GM12891 (cell line): ENCODE measurements at regions not wholly inside any gene's neighbourhood (a gene's known extent, or its start where the extent isn't known, plus 50 kb on each side); places are given as distances from the start of the nearest gene placed in this dataset.

Experiments
- POLR2A ChIP-seq: IDR thresholded peaks from 2 replicates; pipeline ENCODE4 v1.6.1; 2011; ENCODE audit warnings: low read depth, low read length, control low read depth
- POLR2AphosphoS5 ChIP-seq: IDR thresholded peaks from 2 replicates; pipeline ENCODE4 v1.6.1; 2011; ENCODE audit warnings: low read depth, low read length, control low read depth
- POU2F2 ChIP-seq: IDR thresholded peaks from 2 replicates; pipeline ENCODE4 v1.6.1; 2011; ENCODE audit warnings: low read depth, mild to moderate bottlenecking, control low read depth, low read length, moderate library complexity
- TAF1 ChIP-seq: IDR thresholded peaks from 2 replicates; pipeline ENCODE4 v1.6.1; 2011; ENCODE audit warnings: low read depth, low read length, control low read depth

DNA sequence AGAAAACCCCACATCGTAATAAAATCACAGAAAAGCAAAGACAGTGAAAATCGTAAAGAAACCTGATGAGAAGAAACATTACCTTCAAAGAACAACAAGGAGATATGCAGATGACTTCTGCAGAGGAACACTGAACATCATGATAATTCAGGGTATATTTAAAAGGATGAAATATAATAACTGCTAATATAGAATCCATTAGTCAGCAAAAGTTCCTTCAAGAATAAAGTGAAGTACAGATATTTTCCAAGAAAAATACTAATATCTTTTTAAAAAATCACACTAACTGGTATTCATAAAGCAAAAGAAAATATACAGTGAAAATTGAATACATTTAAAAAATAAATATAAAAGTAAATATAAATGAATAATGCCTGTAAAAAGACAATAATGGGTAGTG lies 176.3 kb upstream of the VEGFC start:
- TF ChIP-seq POLR2AphosphoS5, result no peak
- no peak for TF ChIP-seq TAF1
- TF ChIP-seq POLR2A, result no peak
- no peak for TF ChIP-seq POU2F2
